ENCODE measurements at regions not wholly inside any gene's neighbourhood (a gene's known extent, or its start where the extent isn't known, plus 50 kb on each side); places are given as distances from the start of the nearest gene placed in this dataset.

DNA sequence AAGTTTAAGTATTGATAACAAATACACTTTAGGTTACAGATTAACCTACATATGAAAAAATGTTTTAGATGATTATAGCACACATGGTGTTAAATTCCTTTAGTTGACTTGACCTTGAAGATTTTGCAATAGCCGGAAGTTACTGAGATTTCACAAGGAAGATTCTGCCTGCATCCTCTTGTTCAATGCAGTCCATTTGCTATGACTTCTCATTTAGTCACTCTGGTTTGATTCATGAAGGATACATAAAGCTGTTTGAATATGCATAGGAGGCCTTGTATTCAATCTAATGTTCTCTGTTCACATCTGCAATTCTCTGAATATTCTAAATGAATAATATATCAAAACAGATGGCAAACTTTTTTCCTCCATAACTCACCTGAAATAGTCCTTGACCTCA lies 870.2 kb upstream of the GOT2 start:
- POLR2A ChIA-PET, result no interaction called here
- FAIRE-seq (no peak), DNase-seq (ENCODE audit: low read depth in 1 of 2, low spot score in 1 of 2) (no peak), ATAC-seq (no peak)
- Histone ChIP-seq H3K4me3 (no peak overlapping the region), H3K4me2 (no peak overlapping the region), H3K9me3 (no peaks in the 10 kb centered on the region), H3K27ac (no peak overlapping the region), H3K4me1 (no peaks in the 10 kb centered on the region)
- 89% methylated on average over 1 of the region's 1 CpG for WGBS (ENCODE audit: missing lambda C conversion rate)
- TF ChIP-seq FOXS1 (CRISPR knock-in tag; IDR thresholded peaks at IDR 0.05), result no peak
- TF ChIP-seq CEBPB (IDR thresholded peaks at IDR 0.05), result 0 out of 4 replicates have a peak, but pooled peaks of 1 of the 2 experiments have one; percentile 21
- CTCF ChIA-PET, result no interaction called here

DNA sequence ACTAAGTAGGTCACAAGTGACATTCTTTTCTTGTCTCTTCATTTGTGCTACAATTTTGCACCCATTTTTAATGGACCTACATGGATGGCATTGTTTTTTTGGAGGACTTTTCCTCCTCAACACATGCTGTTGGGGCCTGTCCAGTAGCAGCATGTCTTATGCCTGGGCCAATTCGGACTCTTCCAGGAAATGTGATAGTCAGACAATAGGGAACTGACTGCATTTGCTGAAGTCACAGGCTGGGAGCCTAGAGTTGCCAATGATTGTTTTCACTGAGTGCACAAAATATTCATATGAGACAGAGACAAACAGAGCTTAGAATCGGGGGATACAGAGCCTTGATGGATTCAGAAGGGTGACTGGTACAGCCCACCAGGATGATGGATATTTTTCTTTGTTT lies 867.3 kb upstream of the GOT2 start:
- POLR2A ChIA-PET, result no interaction called here
- CTCF ChIA-PET, result no interaction called here
- Histone ChIP-seq H3K27ac (no peak overlapping the region), H3K9me3 (no peaks in the 10 kb centered on the region), H3K4me1 (no peaks in the 10 kb centered on the region), H3K4me2 (no peak overlapping the region), H3K4me3 (no peak overlapping the region)
- no peak for FAIRE-seq
- WGBS (ENCODE audit: missing lambda C conversion rate), result 63% methylated on average over 2 of the region's 2 CpGs
- no peak for DNase-seq (ENCODE audit: low read depth in 1 of 2, low spot score in 1 of 2)
- ATAC-seq, result no peak
- TF ChIP-seq, protein P1, sequence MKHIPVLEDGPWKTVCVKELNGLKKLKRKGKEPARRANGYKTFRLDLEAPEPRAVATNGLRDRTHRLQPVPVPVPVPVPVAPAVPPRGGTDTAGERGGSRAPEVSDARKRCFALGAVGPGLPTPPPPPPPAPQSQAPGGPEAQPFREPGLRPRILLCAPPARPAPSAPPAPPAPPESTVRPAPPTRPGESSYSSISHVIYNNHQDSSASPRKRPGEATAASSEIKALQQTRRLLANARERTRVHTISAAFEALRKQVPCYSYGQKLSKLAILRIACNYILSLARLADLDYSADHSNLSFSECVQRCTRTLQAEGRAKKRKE (CRISPR knock-in tag; IDR thresholded peaks at IDR 0.05; ENCODE audit: low read depth), result no peak
- no peak for TF ChIP-seq RCOR1 (IDR thresholded peaks at IDR 0.05; ENCODE audit: low read depth, low read length)
- TF ChIP-seq ZC3H11A (IDR thresholded peaks at IDR 0.05), result no peak
- TF ChIP-seq, protein P2, sequence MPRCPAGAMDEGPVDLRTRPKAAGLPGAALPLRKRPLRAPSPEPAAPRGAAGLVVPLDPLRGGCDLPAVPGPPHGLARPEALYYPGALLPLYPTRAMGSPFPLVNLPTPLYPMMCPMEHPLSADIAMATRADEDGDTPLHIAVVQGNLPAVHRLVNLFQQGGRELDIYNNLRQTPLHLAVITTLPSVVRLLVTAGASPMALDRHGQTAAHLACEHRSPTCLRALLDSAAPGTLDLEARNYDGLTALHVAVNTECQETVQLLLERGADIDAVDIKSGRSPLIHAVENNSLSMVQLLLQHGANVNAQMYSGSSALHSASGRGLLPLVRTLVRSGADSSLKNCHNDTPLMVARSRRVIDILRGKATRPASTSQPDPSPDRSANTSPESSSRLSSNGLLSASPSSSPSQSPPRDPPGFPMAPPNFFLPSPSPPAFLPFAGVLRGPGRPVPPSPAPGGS (IDR thresholded peaks at IDR 0.05), result no peak
- no peak for TF ChIP-seq EHMT2 (IDR thresholded peaks at IDR 0.05; ENCODE audit: low read depth)
- TF ChIP-seq HEYL (CRISPR knock-in tag; IDR thresholded peaks at IDR 0.05), result no peak
- TF ChIP-seq CHD4 (IDR thresholded peaks at IDR 0.05; ENCODE audit: borderline replicate concordance), result no peak
- no peak for TF ChIP-seq NPAS2 (CRISPR knock-in tag; IDR thresholded peaks at IDR 0.05; ENCODE audit: borderline replicate concordance)
- TF ChIP-seq, protein P3, sequence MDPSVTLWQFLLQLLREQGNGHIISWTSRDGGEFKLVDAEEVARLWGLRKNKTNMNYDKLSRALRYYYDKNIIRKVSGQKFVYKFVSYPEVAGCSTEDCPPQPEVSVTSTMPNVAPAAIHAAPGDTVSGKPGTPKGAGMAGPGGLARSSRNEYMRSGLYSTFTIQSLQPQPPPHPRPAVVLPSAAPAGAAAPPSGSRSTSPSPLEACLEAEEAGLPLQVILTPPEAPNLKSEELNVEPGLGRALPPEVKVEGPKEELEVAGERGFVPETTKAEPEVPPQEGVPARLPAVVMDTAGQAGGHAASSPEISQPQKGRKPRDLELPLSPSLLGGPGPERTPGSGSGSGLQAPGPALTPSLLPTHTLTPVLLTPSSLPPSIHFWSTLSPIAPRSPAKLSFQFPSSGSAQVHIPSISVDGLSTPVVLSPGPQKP (IDR thresholded peaks at IDR 0.05; ENCODE audit: low read depth, low read length), result no peak
- TF ChIP-seq BHLHE40 (IDR thresholded peaks at IDR 0.05; ENCODE audit: low read depth, low read length), result no peak

DNA sequence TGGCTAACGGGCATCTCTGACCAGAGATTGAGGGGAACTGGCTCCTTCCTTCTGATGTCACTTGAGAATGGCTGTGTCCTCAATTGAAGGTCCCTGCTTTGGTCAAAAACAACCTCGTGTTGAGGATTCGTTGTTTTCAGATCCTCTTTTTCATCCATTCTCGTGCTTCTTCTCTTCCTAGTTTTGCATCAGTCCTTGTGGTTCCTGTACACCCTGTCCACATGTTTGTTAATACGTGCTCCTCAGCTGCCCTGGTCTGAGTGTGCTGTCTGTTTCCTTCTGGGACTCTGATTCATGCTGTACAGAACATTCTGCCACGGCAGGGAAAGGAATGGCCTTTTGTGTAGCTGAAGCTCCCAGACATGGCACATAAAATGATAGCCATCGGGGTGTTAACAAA lies 863.2 kb upstream of the GOT2 start:
- H3K27ac ChIP-seq, result no peak overlapping the region; a peak in 1 of 6 replicates
- FAIRE-seq, result no peak
- peaks cover 13% of the 10 kb centered on the region for H3K4me1 ChIP-seq
- no peak overlapping the region for H3K4me3 ChIP-seq
- DNase-seq (ENCODE audit: low read depth in 1 of 2, low spot score in 1 of 2), result no peak
- ATAC-seq, result no peak
- ChIA-PET POLR2A (no interaction called here), CTCF (no interaction called here)
- no peak for TF ChIP-seq SMC3 (IDR thresholded peaks at IDR 0.05)
- no peak for TF ChIP-seq FOSB (CRISPR knock-in tag; IDR thresholded peaks at IDR 0.05)
- no peak for TF ChIP-seq CHD4 (IDR thresholded peaks at IDR 0.05; ENCODE audit: borderline replicate concordance)
- no peak overlapping the region for H3K4me2 ChIP-seq
- no peaks in the 10 kb centered on the region for H3K9me3 ChIP-seq
- WGBS (ENCODE audit: missing lambda C conversion rate), result 63% methylated on average over 7 of the region's 7 CpGs

DNA sequence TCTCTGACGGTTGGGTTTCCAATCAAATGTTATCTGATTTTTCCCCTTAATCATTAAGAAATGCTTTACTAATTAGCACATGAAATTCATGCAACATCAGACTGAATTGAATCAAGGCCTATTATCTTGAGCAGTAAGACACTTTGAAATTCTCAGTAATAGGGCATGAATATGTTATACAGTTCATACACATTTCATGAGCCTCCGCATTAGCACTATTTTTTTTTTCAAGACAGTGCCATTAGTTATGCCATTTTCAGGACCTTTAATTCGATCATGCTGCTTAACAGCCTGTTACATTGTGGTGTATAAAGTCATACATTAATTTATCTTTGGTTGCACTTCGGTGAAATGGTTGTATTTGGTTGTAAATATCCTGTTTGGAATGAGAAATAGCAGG lies 862.6 kb upstream of the GOT2 start:
- DNase-seq (ENCODE audit: low read depth in 1 of 2, low spot score in 1 of 2) (no peak), FAIRE-seq (no peak), ATAC-seq (no peak)
- ChIA-PET POLR2A (no interaction called here), CTCF (no interaction called here)
- 63% methylated on average over 4 of the region's 4 CpGs for WGBS (ENCODE audit: missing lambda C conversion rate)
- Histone ChIP-seq H3K9me3 (no peaks in the 10 kb centered on the region), H3K4me2 (no peak overlapping the region), H3K4me1 (peaks cover 13% of the 10 kb centered on the region), H3K4me3 (no peak overlapping the region), H3K27ac (no peak overlapping the region)
- TF ChIP-seq CBX8 (IDR thresholded peaks at IDR 0.05) (no peak), SMC3 (IDR thresholded peaks at IDR 0.05) (no peak), FOSB (CRISPR knock-in tag; IDR thresholded peaks at IDR 0.05) (no peak), HOXB5 (CRISPR knock-in tag; IDR thresholded peaks at IDR 0.05) (no peak), KDM1A (IDR thresholded peaks at IDR 0.05; ENCODE audit: low read depth) (no peak), POLR2A (IDR thresholded peaks at IDR 0.05; ENCODE audit: low read length) (no peak)
- TF ChIP-seq, protein P4, sequence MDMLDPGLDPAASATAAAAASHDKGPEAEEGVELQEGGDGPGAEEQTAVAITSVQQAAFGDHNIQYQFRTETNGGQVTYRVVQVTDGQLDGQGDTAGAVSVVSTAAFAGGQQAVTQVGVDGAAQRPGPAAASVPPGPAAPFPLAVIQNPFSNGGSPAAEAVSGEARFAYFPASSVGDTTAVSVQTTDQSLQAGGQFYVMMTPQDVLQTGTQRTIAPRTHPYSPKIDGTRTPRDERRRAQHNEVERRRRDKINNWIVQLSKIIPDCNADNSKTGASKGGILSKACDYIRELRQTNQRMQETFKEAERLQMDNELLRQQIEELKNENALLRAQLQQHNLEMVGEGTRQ (IDR thresholded peaks at IDR 0.05), result no peak
- TF ChIP-seq, protein P5, sequence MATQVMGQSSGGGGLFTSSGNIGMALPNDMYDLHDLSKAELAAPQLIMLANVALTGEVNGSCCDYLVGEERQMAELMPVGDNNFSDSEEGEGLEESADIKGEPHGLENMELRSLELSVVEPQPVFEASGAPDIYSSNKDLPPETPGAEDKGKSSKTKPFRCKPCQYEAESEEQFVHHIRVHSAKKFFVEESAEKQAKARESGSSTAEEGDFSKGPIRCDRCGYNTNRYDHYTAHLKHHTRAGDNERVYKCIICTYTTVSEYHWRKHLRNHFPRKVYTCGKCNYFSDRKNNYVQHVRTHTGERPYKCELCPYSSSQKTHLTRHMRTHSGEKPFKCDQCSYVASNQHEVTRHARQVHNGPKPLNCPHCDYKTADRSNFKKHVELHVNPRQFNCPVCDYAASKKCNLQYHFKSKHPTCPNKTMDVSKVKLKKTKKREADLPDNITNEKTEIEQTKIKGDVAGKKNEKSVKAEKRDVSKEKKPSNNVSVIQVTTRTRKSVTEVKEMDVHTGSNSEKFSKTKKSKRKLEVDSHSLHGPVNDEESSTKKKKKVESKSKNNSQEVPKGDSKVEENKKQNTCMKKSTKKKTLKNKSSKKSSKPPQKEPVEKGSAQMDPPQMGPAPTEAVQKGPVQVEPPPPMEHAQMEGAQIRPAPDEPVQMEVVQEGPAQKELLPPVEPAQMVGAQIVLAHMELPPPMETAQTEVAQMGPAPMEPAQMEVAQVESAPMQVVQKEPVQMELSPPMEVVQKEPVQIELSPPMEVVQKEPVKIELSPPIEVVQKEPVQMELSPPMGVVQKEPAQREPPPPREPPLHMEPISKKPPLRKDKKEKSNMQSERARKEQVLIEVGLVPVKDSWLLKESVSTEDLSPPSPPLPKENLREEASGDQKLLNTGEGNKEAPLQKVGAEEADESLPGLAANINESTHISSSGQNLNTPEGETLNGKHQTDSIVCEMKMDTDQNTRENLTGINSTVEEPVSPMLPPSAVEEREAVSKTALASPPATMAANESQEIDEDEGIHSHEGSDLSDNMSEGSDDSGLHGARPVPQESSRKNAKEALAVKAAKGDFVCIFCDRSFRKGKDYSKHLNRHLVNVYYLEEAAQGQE (IDR thresholded peaks at IDR 0.05), result no peak
